ENCODE measurements at regions not wholly inside any gene's neighbourhood (a gene's known extent, or its start where the extent isn't known, plus 50 kb on each side); places are given as distances from the start of the nearest gene placed in this dataset.

DNA sequence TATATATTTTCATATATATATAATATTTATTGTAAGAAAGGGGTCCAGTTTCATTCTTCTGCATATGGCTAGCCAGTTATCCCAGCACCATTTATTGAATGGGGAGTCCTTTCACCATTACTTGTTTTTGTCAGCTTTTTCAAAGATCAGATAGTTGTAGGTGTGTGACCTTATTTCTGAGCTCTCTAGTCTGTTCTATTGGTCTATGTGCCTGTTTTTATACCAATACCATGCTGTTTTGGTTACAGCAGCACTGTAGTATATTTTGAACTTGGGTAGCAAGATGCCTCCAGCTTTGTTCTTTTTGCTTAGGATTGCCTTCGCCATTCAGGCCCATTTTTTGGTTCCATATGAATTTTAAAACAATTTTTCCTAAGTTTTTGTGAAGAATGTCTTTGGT lies 320.1 kb downstream of the CDH2 start:
- no peak overlapping the region for H2BK120ac ChIP-seq (ENCODE audit: low read depth, low read length)
- dilution Hi-C loops (cut with HindIII; ENCODE audit: low sequenced_read_pairs, unreplicated experiment) (no loop called here), in situ Hi-C loops (cut with MboI; ENCODE audit: low sequenced_read_pairs) (no loop called here), intact Hi-C loops (cut with micrococcal nuclease) (no loop called here)
- H3K4me3 ChIP-seq (ENCODE audit: insufficient read depth, low read depth, low read length) = no peak overlapping the region
- no CpG with 5 or more reads among the region's 1 CpG for WGBS, 2 experiments (ENCODE audit: extremely low coverage in 2 of 2, insufficient read length in 1 of 2)
- H3K4me1 ChIP-seq (ENCODE audit: control insufficient read depth, insufficient read depth, low read length) = no peaks in the 10 kb centered on the region
- H3K56ac ChIP-seq (ENCODE audit: extremely low read depth, insufficient read depth, low read length) = no peak overlapping the region
- no peak overlapping the region for H3K9ac ChIP-seq (ENCODE audit: low read depth, low read length)
- H3K4me2 ChIP-seq (ENCODE audit: low read depth, low read length) = no peak overlapping the region
- no peaks in the 10 kb centered on the region for H3K27me3 ChIP-seq (ENCODE audit: control insufficient read depth, insufficient read depth, low read length)
- no peaks in the 10 kb centered on the region for H3K9me3 ChIP-seq (ENCODE audit: control insufficient read depth, insufficient read depth, low read length)
- H4K8ac ChIP-seq (ENCODE audit: low read depth in 2 of 2, low read length in 2 of 2) = no peak overlapping the region
- no peak overlapping the region for H3K23ac ChIP-seq (ENCODE audit: low read depth, low read length)
- no peaks in the 10 kb centered on the region for H3K79me1 ChIP-seq (ENCODE audit: low read depth in 1 of 2, low read length in 2 of 2)
- H2AK9ac ChIP-seq (replicated peaks; ENCODE audit: low read depth, low read length, poor library complexity) = no peak overlapping the region
- H3K18ac ChIP-seq (ENCODE audit: low read depth, low read length) = no peak overlapping the region
- ATAC-seq (ENCODE audit: low read depth) (no peak), DNase-seq (no peak)
- H2BK5ac ChIP-seq (ENCODE audit: low read depth, low read length, poor library complexity, severe bottlenecking) = no peak overlapping the region
- no peak overlapping the region for H3K27ac ChIP-seq (ENCODE audit: insufficient read depth, low read length)
- H3K9me1 ChIP-seq (ENCODE audit: insufficient read depth, low read length) = no peaks in the 10 kb centered on the region
- CTCF ChIA-PET = no interaction called here
- no peak overlapping the region for H3K4ac ChIP-seq (ENCODE audit: low read depth, low read length)
- no peak for TF ChIP-seq CHD1 (IDR thresholded peaks at IDR 0.05; ENCODE audit: low read depth, low read length)
- TF ChIP-seq MXI1 (IDR thresholded peaks at IDR 0.05; ENCODE audit: borderline replicate concordance, low read depth, low read length) = no peak
- no peak for TF ChIP-seq POLR2A (IDR thresholded peaks at IDR 0.05; ENCODE audit: low read depth, low read length)
- TF ChIP-seq, protein P1, sequence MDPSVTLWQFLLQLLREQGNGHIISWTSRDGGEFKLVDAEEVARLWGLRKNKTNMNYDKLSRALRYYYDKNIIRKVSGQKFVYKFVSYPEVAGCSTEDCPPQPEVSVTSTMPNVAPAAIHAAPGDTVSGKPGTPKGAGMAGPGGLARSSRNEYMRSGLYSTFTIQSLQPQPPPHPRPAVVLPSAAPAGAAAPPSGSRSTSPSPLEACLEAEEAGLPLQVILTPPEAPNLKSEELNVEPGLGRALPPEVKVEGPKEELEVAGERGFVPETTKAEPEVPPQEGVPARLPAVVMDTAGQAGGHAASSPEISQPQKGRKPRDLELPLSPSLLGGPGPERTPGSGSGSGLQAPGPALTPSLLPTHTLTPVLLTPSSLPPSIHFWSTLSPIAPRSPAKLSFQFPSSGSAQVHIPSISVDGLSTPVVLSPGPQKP (IDR thresholded peaks at IDR 0.05; ENCODE audit: borderline replicate concordance, low read depth, low read length) = no peak
- H2AK5ac ChIP-seq (ENCODE audit: low read depth, low read length) = no peak overlapping the region
- H2BK20ac ChIP-seq (ENCODE audit: low read depth, low read length) = no peak overlapping the region
- no TSS peak for BruUV-seq (replicated peaks)
- H4K20me1 ChIP-seq (ENCODE audit: insufficient read depth, low read length) = no peaks in the 10 kb centered on the region
- no peak overlapping the region for H4K5ac ChIP-seq (ENCODE audit: low read depth, low read length)
- H2AFZ ChIP-seq (replicated peaks; ENCODE audit: low read length, poor library complexity) = no peak overlapping the region
- no peaks in the 10 kb centered on the region for H3K36me3 ChIP-seq (ENCODE audit: control insufficient read depth, insufficient read depth, low read length)
- POLR2A ChIA-PET (ENCODE audit: unreplicated experiment) = no interaction called here
- no peak overlapping the region for H2BK15ac ChIP-seq (ENCODE audit: low read depth, low read length)
- no peak overlapping the region for H4K91ac ChIP-seq (ENCODE audit: insufficient read depth, low read depth, low read length)
- no peak overlapping the region for H3K14ac ChIP-seq (replicated peaks; ENCODE audit: low read depth, low read length)
